ENCODE measurements at regions not wholly inside any gene's neighbourhood (a gene's known extent, or its start where the extent isn't known, plus 50 kb on each side); places are given as distances from the start of the nearest gene placed in this dataset.
"Not testable (repeated sequence)": the region's sequence is repeated elsewhere in the genome, so short reads cannot be mapped to it uniquely, and the experiment has no call there.

DNA sequence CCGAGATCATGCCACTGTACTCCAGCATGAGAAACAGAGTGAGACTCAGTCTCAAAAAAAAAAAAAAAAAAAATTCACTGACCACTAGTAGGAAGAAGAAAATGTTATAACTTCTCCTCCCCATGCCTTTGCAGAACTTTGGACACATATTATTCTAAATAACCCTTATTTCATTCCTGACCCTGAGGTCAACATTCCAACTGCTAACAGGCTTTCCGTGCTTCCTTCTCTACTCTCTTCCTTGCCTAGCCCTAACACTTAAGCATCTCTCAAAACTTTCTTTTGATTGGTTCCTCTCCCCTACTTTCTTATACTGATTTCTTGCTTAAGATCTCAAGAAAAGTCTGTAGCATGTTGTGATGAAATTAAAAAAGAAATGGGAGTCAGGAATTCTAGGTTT, 146.8 kb downstream of the MEX3B start:
- Mint-ChIP-seq H3K9me3 (no peaks in the 10 kb centered on the region), H3K36me3 (ENCODE audit: low read depth) (no peaks in the 10 kb centered on the region), H3K4me3 (no peak overlapping the region), H3K27me3 (peaks cover 17% of the 10 kb centered on the region), H3K27ac (no peak overlapping the region), H3K4me1 (ENCODE audit: low read depth) (no peaks in the 10 kb centered on the region)
- DNase-seq, result no peak

GRCh38 chr15:81897057-81897677, 148.7 kb downstream of the MEX3B start:
- no peaks in the 10 kb centered on the region for H3K36me3 Mint-ChIP-seq (ENCODE audit: low read depth)
- no peak for DNase-seq
- H3K4me1 Mint-ChIP-seq (ENCODE audit: low read depth), result no peaks in the 10 kb centered on the region
- no peaks in the 10 kb centered on the region for H3K9me3 Mint-ChIP-seq
- H3K4me3 Mint-ChIP-seq, result no peak overlapping the region
- peaks cover 11% of the 10 kb centered on the region for H3K27me3 Mint-ChIP-seq
- H3K27ac Mint-ChIP-seq, result no peak overlapping the region

DNA sequence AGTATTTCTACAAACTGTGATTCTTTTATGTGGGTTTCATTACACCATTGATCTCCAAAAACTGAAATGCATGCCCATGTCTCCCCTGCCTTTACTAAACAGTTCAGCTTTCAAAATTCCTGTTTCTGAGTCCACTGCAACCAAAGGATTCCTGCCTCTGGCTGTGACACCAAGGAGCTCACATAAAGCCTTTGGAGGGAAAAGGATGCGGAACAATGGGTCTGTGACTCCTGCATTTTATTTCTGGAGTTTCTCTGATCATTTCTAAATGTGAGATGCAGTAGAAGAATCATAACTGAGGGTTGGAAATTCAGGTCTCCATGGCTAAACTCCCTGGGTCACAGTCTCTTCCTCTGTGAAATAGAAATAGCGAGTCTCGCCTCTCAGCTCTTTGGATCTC, 149.5 kb downstream of the MEX3B start:
- H3K27me3 Mint-ChIP-seq, result peaks cover 12% of the 10 kb centered on the region
- no peak overlapping the region for H3K4me3 Mint-ChIP-seq
- no peaks in the 10 kb centered on the region for H3K36me3 Mint-ChIP-seq (ENCODE audit: low read depth)
- no peak overlapping the region for H3K27ac Mint-ChIP-seq
- no peaks in the 10 kb centered on the region for H3K4me1 Mint-ChIP-seq (ENCODE audit: low read depth)
- DNase-seq, result no peak
- H3K9me3 Mint-ChIP-seq, result no peaks in the 10 kb centered on the region

GRCh38 chr15:81895723-81896122, 150.1 kb downstream of the MEX3B start:
- Mint-ChIP-seq H3K9me3 (no peaks in the 10 kb centered on the region), H3K4me1 (ENCODE audit: low read depth) (no peaks in the 10 kb centered on the region), H3K27me3 (peaks cover 8% of the 10 kb centered on the region), H3K27ac (no peak overlapping the region), H3K4me3 (no peak overlapping the region), H3K36me3 (ENCODE audit: low read depth) (no peaks in the 10 kb centered on the region)
- DNase-seq, result no peak

GRCh38 chr15:81894061-81894460, 151.8 kb downstream of the MEX3B start:
- Mint-ChIP-seq H3K27me3 (peaks cover 2% of the 10 kb centered on the region), H3K36me3 (ENCODE audit: low read depth) (no peaks in the 10 kb centered on the region), H3K27ac (no peak overlapping the region), H3K9me3 (no peaks in the 10 kb centered on the region), H3K4me3 (no peak overlapping the region), H3K4me1 (ENCODE audit: low read depth) (no peaks in the 10 kb centered on the region)
- DNase-seq, result no peak

DNA sequence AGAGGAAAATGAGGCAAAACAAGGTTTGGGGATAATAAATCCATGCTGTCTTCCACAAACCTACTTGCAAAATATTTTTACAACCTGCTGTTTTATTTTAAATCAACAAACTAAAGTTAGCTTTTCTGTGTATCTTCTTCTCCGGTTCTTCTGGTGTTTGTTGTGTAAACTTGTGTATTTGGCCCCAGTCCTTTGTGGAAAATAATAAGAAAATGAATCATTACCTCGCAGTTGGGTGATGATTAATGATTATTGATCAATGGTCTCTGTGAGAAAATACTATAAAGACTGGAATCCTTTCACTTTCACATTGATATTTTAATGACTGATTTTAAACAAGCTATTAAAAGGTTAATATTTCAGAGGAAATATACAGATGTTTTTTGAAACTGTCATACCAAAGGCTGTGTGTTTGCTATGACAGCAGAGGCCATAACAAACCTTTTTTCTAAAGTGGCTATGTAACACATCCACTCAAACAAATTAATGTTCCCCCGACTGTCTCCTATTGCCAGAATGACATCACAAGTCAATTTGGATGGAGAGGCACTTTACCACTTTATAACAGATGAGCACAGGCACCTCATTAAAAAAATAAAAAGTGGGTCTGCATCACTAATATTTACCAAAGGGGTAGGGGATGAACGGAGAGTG, 152.5 kb downstream of the MEX3B start:
- no peak overlapping the region for H3K4me3 Mint-ChIP-seq
- no peaks in the 10 kb centered on the region for H3K9me3 Mint-ChIP-seq
- peaks cover 2% of the 10 kb centered on the region for H3K27me3 Mint-ChIP-seq
- no peak overlapping the region for H3K27ac Mint-ChIP-seq
- DNase-seq, result no peak
- no peaks in the 10 kb centered on the region for H3K4me1 Mint-ChIP-seq (ENCODE audit: low read depth)
- H3K36me3 Mint-ChIP-seq (ENCODE audit: low read depth), result no peaks in the 10 kb centered on the region

GRCh38 chr15:81890496-81890895, 155.3 kb downstream of the MEX3B start:
- Mint-ChIP-seq H3K36me3 (ENCODE audit: low read depth) (no peaks in the 10 kb centered on the region), H3K4me3 (no peak overlapping the region), H3K27ac (no peak overlapping the region), H3K9me3 (no peaks in the 10 kb centered on the region), H3K27me3 (peaks cover 5% of the 10 kb centered on the region), H3K4me1 (ENCODE audit: low read depth) (no peaks in the 10 kb centered on the region)
- no peak for DNase-seq

GRCh38 chr15:81889485-81889881, 156.3 kb downstream of the MEX3B start:
- H3K27me3 Mint-ChIP-seq, result peaks cover 5% of the 10 kb centered on the region
- no peak overlapping the region for H3K27ac Mint-ChIP-seq
- no peaks in the 10 kb centered on the region for H3K36me3 Mint-ChIP-seq (ENCODE audit: low read depth)
- DNase-seq, result no peak
- no peak overlapping the region for H3K4me3 Mint-ChIP-seq
- H3K9me3 Mint-ChIP-seq, result no peaks in the 10 kb centered on the region
- no peaks in the 10 kb centered on the region for H3K4me1 Mint-ChIP-seq (ENCODE audit: low read depth)

GRCh38 chr15:81888748-81889484, 156.9 kb downstream of the MEX3B start:
- H3K27ac Mint-ChIP-seq, result no peak overlapping the region
- no peaks in the 10 kb centered on the region for H3K36me3 Mint-ChIP-seq (ENCODE audit: low read depth)
- DNase-seq, result no peak
- H3K4me3 Mint-ChIP-seq, result no peak overlapping the region
- peaks cover 5% of the 10 kb centered on the region for H3K27me3 Mint-ChIP-seq
- H3K4me1 Mint-ChIP-seq (ENCODE audit: low read depth), result no peaks in the 10 kb centered on the region
- H3K9me3 Mint-ChIP-seq, result no peaks in the 10 kb centered on the region

DNA sequence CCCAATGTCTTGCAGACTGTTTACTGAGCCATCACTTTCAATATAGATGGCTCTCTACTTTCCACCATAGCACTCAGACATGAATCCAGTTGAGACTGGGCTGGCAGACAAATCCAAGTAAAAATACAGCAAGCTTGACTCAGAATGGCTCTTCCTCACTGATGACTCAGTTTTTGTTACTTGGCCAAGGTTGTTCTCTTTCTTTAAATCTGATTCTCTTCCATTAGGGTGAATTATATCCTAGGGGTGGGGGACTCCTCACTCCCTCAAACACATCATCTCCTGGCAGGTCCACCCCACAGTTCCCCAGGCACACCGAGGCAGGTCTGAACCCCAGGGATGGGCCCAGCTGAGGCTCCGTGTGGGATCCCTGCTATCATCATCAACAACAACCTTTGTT, 157.9 kb downstream of the MEX3B start:
- no peaks in the 10 kb centered on the region for H3K4me1 Mint-ChIP-seq (ENCODE audit: low read depth)
- H3K27ac Mint-ChIP-seq, result no peak overlapping the region
- H3K4me3 Mint-ChIP-seq, result no peak overlapping the region
- DNase-seq, result no peak
- H3K9me3 Mint-ChIP-seq, result no peaks in the 10 kb centered on the region
- no peaks in the 10 kb centered on the region for H3K36me3 Mint-ChIP-seq (ENCODE audit: low read depth)
- H3K27me3 Mint-ChIP-seq, result peaks cover 5% of the 10 kb centered on the region

GRCh38 chr15:81887188-81887587, 158.6 kb downstream of the MEX3B start:
- not testable (repeated sequence) for H3K4me3 Mint-ChIP-seq; H3K36me3 Mint-ChIP-seq (ENCODE audit: low read depth); DNase-seq; H3K27ac Mint-ChIP-seq; H3K4me1 Mint-ChIP-seq (ENCODE audit: low read depth); H3K9me3 Mint-ChIP-seq; H3K27me3 Mint-ChIP-seq

DNA sequence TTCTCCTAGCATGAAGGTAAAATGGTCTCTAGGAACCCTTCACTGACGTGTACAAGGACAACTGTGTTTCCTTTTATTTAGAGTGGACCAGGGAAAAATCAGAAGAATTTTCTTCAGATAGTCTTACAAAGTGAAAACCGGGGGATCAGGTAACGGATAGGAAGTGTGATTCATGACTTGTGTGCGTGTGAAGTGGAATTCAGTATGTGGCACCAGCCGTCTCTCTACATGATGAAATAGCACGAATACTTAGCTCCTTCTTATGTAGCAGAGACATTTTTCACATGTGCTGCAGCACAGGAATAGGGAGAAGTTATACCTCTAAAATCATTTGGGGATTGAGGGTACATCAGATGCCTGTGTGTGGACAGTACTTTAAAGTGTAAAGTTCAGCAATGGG, 159.2 kb downstream of the MEX3B start:
- H3K27ac Mint-ChIP-seq, result no peak overlapping the region
- H3K4me1 Mint-ChIP-seq (ENCODE audit: low read depth), result no peaks in the 10 kb centered on the region
- no peaks in the 10 kb centered on the region for H3K36me3 Mint-ChIP-seq (ENCODE audit: low read depth)
- H3K9me3 Mint-ChIP-seq, result no peaks in the 10 kb centered on the region
- H3K4me3 Mint-ChIP-seq, result no peak overlapping the region
- H3K27me3 Mint-ChIP-seq, result peaks cover 8% of the 10 kb centered on the region
- no peak for DNase-seq

- Mint-ChIP-seq H3K27ac (no peak overlapping the region), H3K9me3 (no peaks in the 10 kb centered on the region), H3K4me1 (ENCODE audit: low read depth) (no peaks in the 10 kb centered on the region), H3K4me3 (no peak overlapping the region), H3K36me3 (ENCODE audit: low read depth) (no peaks in the 10 kb centered on the region), H3K27me3 (peaks cover 6% of the 10 kb centered on the region)
- no peak for DNase-seq
These were observed 159.7 kb downstream of the MEX3B start for GRCh38 chr15:81886080-81886479.

- Mint-ChIP-seq H3K4me1 (ENCODE audit: low read depth) (no peaks in the 10 kb centered on the region), H3K36me3 (ENCODE audit: low read depth) (no peaks in the 10 kb centered on the region), H3K9me3 (no peaks in the 10 kb centered on the region), H3K4me3 (no peak overlapping the region), H3K27ac (no peak overlapping the region), H3K27me3 (peaks cover 6% of the 10 kb centered on the region)
- DNase-seq, result no peak
These were observed 160.7 kb downstream of the MEX3B start for GRCh38 chr15:81885135-81885534.

DNA sequence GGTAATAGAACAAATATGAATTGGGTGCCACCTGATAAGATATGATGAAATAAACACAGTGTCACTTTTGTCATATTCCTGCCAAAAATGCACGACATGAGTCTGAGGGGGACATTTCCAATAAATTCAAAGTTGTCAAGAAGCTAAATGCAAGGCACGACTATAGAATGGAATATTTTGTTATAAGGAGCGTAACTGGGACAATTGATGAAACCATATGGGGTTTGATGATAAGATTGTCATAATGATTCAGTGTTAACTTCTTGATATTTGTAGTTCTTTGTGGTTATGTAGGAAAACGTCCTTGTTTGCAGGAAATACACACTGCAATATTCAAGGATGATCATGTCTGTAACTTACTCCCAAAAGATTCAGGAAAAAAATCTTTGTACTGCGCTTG, 163.3 kb downstream of the MEX3B start:
- H3K36me3 Mint-ChIP-seq (ENCODE audit: low read depth), result no peaks in the 10 kb centered on the region
- no peaks in the 10 kb centered on the region for H3K9me3 Mint-ChIP-seq
- no peak for DNase-seq
- H3K4me3 Mint-ChIP-seq, result no peak overlapping the region
- no peak overlapping the region for H3K27ac Mint-ChIP-seq
- H3K27me3 Mint-ChIP-seq, result peaks cover 6% of the 10 kb centered on the region
- H3K4me1 Mint-ChIP-seq (ENCODE audit: low read depth), result no peaks in the 10 kb centered on the region
